ENCODE measurements at regions not wholly inside any gene's neighbourhood (a gene's known extent, or its start where the extent isn't known, plus 50 kb on each side); places are given as distances from the start of the nearest gene placed in this dataset.
"Not testable (repeated sequence)": the region's sequence is repeated elsewhere in the genome, so short reads cannot be mapped to it uniquely, and the experiment has no call there.

DNA sequence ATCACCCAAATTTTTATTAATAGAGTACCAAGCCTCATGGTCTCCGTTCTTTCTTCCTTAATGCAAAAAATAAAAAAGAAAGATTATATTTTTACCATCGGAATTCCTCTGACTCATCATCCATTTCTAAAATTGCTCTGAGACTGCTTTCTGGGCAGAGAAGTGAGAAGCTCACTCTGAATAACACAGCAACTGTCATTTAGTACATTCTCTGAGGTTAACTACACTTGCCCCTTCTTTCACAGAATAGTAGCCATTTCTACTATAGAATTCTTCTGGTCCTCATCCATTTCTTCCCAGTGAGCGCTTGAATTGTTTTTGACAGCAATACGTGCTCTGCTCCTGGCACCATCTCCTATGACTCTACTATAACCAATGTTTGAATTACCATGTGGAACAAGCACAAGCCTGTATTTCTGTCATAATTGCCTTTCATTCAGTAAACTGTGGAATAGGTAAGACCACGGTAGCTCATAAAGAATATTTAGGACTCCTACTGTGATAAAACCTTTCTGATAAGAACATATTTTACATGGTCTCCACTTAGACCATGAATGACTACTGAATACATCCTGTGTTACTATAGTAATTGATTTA, 435.5 kb upstream of the NRSN1 start:
- no peak for DNase-seq

DNA sequence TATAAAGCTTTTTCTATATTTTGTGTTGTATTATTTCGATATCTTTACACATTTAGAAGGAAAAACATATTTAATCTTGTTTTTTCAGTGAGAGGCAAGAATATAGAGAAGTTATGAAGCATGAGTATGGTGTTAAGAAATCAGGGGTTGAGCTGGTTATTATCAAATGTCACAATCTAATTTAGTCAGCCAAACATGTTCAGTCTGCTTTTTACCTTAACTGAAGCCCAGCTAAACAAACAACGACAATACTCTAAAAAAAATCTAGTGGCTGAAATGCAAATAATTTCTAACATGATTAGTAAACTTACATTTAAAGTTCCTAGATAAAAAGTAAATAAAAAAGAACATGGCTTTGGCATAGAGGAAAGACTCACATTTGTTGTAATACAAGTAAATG, 433.8 kb upstream of the NRSN1 start:
- no peak for DNase-seq

DNA sequence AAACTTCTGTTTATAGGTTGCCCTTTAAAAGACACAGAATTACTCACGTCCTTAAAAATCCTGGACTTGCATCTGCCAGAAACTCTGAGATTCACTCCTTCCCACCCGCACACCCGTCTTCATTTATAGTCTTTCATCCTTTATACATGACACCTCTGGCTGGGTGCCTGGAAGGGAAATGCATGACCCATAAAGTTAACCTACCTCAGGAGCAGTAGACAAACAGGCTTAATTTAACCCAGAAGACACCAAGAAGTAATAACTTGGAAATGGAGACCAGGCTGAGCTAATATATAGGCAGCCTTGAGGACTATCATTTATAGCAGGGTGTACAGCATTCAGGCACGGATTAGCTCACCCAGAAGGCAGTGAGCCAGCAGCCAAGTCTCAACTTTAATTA, 429.0 kb upstream of the NRSN1 start:
- DNase-seq: no peak

DNA sequence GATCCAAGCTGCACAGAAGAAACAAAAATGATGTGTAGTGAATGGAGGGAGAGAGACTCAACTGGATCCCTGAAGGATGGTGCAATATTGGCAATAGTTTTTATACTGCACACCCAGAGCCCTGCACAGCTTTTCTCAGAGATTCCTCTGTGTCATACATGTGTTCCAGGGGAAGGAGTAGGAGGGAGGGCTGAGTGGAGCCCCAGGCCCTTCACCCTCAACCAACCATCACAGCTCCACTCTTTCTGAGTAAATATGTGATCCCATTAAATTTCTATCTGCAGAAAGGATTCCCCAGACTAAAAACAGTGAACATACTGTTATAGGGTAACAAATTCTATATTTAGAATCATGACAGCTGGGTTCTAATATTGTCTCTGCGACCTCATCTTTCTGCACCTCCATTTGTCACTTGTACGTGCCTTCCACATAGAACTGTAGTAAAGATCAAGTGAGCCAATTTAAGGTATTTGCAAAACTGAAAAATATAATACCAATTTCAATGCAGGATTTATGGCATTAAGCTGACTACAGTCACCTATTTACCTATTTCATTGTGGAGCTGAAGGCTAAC, 421.4 kb upstream of the NRSN1 start:
- no peak for DNase-seq

DNA sequence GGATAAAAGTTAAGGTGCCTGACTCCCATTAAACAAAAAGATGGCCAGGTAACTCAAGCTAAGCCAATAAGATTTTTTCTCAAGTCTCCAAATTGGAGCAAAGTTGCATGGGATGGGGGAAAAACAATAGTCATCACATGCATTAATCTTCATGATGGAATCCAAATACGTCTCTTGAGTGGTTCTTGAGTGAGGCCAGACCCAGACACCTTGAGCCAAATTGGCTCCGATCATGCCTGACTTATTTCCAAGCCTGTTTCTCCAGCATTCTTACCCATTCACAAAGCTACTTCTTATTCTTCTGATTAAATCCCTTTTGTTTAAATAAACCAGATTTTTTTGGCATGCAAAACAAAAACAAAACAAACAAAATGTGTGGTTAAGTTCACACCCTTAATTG, 420.3 kb upstream of the NRSN1 start:
- DNase-seq: no peak

DNA sequence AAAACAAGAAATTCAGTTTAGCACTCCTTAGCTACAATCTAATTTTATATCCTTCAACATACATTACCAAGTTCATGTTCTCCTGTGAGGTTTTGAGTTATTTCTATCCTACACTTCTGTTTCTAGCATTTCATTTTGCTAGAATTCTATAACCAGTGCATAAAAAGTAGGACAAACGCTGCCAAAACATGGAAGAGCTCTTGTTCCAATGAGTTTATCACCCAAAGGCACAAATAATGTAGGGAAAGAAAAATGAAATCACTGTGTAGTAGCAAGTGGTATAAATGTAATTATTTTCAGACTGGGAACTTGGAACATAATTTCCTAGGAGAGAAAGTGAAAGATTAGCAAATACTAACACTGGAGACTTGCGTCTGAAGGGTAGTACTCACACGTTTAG, 413.3 kb upstream of the NRSN1 start:
- DNase-seq: no peak

DNA sequence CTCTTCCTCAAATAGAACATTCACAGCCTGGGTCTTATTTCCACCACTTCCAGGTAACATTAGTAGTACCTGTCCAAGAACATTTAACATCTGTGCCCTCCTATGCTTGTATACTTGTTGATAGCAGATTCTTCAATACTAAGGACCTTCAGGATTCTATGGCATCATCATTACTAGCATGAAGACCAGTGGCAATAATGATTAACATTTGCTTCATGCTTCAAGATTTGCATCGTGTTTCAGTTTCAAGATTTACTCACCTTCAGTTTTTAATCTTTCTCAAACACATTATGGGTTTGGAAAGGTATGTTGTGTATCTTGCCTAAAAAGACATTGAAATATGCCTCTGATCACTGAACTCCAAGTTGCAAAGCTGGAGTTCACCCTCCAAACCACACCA, 412.8 kb upstream of the NRSN1 start:
- DNase-seq: no peak

DNA sequence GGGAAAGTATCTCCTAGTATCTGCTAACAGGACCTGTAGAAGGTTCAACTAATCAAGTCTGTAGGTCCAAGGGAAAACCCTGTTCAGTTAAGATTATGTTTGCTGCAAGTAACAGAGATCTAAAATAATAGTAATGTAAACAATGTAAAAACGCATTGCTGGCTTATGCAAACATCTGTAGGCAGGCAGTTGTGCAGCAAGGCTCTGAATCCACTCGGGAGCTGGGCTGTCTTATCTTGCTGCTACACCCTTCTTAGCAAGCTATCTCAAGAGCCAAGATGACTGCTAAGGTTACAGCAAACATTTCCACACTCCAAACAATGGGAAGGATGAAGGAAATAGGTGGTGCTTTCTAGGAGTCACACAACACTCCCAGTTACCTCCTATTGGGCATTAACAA, 397.3 kb upstream of the NRSN1 start:
- DNase-seq: no peak

DNA sequence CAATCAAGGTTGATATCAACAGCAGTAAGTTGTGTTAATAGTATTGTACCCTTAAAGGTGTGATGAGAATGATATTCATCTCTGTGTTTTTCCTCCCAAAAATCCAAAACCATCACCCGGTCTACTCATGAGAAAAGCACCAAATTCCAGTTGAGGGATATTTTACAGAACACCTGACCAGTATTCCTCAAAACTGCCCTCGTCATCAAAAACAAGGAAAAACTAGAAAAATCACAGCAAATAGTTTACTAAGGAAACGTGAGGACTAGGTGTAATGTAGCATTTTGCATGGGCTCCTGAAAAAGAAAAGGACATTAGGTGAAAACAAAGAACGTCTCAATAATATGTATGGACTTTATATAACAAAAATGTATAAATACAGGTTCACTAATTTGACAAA, 394.4 kb upstream of the NRSN1 start:
- DNase-seq: no peak

DNA sequence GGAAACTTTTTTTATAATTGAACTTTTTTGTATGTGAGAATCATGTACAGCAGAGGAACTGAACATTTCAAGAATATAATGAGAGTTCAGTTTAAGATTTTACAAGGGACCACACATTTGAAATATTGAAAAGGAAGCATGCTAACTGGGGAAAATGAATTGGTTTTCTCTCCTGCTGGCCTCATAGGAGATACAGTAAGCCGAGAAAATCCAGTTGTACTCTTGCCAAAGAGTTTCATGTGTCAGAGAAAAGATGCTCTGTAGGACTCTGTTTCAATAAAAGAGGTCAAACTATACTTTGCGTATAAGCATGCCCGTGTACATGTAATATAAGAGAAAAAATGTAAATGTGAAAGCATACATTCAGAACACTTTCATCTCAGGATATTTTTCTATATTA, 393.5 kb upstream of the NRSN1 start:
- no peak for DNase-seq

DNA sequence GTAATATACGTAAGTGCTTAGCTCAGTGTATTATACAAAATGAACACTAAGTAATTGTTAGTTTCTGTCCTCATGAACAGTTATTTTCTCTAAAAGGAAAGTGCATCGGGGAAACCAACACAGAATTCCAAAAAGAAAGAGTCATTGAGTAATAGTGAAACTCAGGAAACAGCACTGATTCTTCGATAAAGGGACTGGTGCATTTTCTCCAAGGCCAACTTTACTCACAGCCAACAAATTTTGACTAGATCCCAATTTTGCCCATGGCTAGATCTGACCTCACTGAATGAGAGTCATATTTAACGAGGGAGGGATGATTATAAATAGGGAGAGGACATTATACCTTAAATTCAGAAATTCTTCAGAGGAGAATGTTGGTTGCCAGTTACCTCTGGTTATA, 390.9 kb upstream of the NRSN1 start:
- no peak for DNase-seq

DNA sequence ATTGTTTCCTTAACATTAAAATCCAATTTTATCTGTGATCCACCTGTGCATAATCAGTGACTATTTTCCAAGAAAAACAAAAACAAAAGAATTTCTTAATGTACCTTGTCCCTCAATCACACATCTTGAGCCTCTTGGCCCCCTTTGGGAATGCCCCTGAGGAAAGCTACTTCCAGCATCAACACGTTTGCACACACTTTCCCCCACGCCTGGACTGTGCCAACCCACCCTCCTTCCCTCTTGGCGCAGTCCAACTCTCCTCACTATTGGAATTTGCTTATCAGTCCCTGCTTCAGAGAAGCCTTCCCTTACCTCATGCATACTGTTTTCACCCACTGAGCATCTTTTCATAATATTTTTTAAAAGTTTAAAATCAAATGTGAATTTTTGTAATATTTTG, 389.4 kb upstream of the NRSN1 start:
- no peak for DNase-seq

DNA sequence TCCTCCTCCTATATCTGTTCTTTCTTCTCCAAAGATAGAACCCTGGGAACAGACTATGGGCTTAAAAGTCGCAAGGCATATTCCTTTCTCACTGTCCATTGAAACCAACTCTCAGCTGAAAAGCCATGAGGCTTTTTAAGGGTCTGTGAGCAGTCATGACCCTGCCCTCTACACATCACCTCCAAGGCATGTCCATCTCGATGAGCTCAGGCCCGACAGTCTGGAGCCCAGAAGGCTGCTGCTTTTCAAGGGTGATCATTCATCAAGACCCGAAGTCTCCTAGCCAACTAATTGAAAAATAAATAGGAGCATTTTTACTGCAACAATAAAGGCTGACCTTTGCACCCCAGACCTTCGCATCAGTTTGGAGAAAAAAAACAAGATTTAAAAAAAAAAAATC, 378.8 kb upstream of the NRSN1 start:
- DNase-seq: no peak

DNA sequence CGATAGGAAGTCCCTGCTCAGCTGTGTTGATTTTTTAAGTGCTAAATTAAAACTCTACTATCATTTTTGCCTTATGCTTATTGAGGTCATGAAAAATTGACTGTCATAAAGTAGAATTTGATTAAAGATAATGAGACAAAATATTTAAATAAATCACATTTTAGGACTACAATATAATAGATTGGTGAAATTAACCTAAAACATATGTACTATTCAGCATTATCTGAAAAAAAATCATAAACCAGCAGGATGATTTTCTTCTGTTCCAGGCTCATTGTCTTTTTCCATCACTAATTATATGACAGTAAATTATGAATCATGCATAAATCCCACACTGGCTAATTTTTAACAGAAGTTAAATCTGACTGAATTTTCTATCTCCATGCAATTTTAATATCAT, 373.6 kb upstream of the NRSN1 start:
- no peak for DNase-seq

DNA sequence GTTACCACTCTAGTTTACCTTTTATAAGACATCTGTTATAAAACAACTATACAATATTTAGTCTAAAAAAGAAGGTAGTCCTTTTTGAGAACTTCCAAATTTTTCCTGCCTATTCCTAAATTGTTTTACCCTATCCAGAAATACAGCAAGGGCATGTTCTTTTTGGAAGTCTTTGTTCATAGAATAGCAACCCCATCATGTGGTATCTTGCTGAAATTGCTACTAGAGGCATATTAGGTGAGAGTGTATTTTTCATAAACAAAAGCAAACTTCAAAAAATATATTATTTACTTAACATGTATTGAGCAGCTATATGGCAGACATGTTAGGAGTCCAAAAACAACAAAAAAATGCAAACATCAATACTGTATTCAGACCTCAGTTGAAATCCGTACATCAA, 371.8 kb upstream of the NRSN1 start:
- DNase-seq: no peak

DNA sequence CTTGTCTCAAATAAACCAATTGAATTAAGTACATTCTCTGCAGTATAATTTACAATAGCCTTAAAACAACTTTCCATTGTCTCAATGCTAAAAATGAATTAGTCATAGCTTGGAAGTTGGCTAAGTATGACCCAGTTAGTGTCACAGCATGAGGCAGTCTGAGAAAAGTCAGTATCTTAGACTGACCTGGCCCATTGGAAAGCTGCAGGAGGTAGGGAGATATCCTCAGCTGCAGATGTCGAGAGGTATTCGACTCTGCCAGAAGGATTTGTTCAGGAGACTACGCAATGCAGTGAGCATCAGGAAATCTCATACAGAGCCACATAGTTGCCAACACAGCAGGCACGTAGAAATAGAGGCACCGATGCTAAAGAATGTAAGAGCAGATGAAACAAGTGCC, 350.9 kb upstream of the NRSN1 start:
- no peak for DNase-seq

DNA sequence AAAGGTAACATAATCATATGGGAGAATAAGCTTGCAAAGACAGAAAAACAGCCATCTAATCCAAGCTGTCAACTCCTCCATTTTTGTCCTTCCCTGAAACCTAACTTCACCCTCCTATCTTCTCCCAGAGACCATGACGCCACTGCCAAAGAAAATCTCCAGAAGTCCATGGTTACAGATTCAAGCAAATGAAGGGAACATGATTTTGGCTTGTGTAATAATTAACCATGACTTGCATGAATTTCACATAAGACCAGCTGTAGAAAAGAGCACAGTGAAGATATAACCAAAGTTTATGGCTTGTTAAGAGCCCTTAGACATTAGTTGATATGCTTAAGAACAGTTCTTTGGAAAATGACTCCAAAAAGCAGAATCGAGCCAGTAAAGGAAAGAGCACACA, 342.1 kb upstream of the NRSN1 start:
- no peak for DNase-seq

DNA sequence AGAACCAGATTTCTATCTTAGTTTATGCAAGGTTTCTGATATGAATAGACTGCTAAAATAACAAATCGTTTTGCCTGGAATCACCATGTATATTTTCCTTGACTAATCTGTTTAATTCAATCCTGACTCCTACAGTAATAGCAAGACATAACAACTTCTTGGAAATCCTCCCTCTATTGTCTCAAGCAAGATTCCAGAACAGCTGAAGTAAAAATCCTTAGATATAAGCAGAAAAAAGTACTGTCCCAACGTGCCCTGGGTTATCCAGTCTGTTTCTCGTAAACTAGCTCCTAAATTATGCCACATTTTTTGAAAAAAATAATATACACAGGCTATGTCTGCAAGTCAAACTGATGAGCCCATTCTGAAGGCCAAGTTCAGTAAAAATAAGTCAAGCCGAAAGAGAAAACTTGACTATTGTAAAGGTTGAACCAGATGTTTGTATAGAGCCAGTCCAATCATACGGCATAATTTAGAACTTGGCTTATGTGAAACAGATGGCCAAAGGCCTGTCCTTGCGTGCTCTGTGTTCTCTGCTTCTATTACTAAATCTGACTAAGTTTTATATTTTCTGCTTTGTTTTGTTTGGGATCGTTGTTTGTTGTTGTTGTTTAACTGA, 341.6 kb upstream of the NRSN1 start:
- no peak for DNase-seq

DNA sequence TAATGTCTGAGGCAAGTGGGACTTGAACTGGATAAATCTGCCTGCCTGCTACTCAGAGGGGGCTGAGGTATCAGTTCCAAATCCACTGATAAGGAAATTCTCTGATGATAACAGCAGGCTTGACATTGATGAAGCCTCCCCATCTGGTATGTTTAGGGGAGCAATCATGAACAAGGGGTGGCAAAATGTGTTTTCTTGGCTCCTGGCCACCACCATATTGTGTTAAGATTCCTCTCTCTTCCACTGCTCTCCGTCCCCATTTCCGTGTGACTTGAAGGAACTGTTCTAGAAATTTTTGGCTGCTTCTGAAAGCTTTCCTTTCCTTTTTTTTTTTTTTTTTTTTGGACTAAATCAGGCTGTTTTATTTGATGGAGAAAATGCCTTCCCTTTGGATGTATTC, 335.3 kb upstream of the NRSN1 start:
- no peak for DNase-seq

DNA sequence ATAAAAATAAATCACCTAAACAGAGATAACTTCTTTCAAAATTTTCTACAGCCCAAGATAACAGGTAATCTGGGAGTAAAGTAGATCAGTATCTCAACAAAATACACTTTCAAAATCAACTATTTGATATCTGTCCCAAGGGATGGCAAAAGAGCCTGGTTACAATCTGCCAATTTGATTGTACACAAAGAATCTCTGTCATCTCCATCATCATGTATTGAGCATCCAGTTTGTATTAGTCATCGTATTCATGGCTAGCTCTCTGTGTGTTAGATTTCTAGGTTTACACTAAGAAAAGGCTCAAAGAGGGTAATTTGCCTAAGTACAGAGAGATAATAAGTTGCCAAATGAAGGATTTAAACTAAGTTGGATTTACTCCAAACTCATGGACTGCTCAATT, 329.0 kb upstream of the NRSN1 start:
- DNase-seq: no peak

DNA sequence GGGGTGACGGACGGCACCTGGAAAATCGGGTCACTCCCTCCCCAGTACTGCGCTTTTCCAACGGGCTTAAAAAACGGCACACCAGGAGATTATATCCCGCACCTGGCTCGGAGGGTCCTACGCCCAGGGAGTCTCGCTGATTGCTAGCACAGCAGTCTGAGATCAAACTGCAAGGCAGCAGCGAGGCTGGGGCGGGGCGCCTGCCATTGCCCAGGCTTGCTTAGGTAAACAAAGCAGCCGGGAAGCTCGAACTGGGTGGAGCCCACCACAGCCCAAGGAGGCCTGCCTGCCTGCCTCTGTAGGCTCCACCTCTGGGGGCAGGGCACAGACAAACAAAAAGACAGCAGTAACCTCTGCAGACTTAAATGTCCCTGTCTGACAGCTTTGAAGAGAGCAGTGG, 321.7 kb upstream of the NRSN1 start:
- not testable (repeated sequence) for DNase-seq

DNA sequence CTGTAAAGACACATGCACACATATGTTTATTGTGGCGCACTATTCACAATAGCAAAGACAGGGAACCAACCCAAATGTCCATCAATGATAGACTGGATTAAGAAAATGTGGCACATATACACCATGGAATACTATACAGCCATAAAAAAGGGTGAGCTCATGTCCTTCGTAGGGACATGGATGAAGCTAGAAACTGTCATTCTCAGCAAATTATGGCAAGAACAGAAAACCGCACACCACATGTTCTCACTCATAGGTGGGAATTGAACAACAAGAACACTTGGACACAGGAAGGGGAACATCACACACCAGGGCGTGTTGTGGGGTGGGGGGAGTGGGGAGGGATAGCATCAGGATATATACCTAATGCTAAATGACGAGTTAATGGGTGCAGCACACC, 304.9 kb upstream of the NRSN1 start:
- not testable (repeated sequence) for DNase-seq

DNA sequence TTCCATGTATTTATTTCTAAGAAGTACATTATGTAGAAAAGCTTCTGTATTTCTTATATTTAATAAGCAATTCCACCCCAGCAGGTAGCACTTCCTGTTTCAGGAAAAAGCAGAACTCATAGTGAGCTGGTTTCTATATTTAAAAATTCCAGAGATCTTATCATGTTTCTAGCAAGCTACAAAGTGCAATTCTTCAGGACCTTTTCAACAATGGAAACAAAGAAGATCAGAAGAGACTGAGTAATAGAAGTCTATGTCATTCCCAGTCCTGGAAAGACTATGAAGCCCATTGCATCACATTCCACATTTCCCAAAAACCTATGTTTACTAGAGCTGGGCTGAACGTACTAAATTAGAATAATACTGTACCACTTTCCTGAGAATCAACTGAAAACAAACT, 302.6 kb upstream of the NRSN1 start:
- no peak for DNase-seq

DNA sequence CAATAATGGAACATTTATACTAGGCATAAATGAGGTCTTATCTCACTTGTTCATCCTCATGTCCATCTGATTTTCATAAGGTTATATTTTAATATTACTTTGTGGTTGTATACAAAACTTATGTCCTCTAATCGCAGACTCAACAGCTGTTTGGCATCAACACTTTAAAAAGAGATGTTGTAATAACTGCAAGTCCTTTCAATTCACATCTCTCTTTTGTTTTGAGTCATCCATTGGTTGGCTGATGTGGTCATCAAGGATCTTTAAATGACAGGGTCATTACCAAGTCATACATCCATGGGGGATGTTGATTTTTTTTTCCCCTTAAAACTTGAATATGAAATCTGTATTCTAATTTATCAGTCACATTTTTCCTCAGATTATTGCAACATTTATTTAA, 299.4 kb upstream of the NRSN1 start:
- no peak for DNase-seq

DNA sequence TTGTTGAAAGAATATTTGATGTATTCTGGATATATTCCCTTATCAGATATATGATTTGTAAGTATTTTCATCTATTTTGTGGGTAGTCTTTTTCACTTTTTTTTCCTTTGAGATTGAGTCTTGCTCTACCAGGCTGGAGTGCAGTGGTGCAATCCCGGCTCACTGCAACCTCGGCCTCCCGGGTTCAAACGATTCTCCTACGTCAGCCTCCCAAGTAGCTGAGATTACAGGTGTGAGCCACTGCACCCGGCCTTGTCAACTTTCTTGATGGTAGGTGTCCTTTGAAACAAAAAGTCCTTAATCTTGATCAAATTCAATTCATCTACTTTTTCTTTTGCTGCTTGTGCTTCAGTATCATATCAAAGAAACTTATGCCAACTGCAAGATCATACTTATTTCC, 297.2 kb upstream of the NRSN1 start:
- no peak for DNase-seq
